Psoas muscle (tissue), 7 donors: ENCODE measurements at regions not wholly inside any gene's neighbourhood (a gene's known extent, or its start where the extent isn't known, plus 50 kb on each side); places are given as distances from the start of the nearest gene placed in this dataset.

ENCODE experiments used
- ATAC-seq, 4 donors: fragments of 200-7000 bp; cut with Tn5 transposase; one replicate each; pipeline ENCODE4 v1.9.1; 2020; ENCODE audit warnings: moderate library complexity in 3 of 4, mild to moderate bottlenecking in 2 of 4
- DNase-seq, 2 donors: peaks; one replicate each; pipeline ENCODE4 v3.0.0-alpha.2; 2020
- H3K27ac ChIP-seq: fragments of 200-600 bp; one replicate; pipeline ENCODE4 v1.8.0; 2022
- H3K27me3 ChIP-seq, 3 donors: fragments of 200-600 bp in 1 of 3; one replicate each; pipeline versions ENCODE4 v1.6.1 to v1.8.0; 2013 to 2022; ENCODE audit warnings: low read length in 2 of 3, mild to moderate bottlenecking in 2 of 3, moderate library complexity in 1 of 3; ENCODE audit not compliant: insufficient read depth in 3 of 3
- H3K36me3 ChIP-seq, 2 donors: fragments of 200-600 bp in 1 of 2; one replicate each; pipeline versions ENCODE4 v1.6.1 to v1.8.0; 2013 to 2022; ENCODE audit warnings: low read depth in 1 of 2, mild to moderate bottlenecking in 1 of 2, moderate library complexity in 1 of 2; ENCODE audit not compliant: insufficient read depth in 1 of 2
- H3K4me1 ChIP-seq: fragments of 200-600 bp; one replicate; pipeline ENCODE4 v1.8.0; 2022
- H3K4me3 ChIP-seq: fragments of 200-600 bp; one replicate; pipeline ENCODE4 v1.8.0; 2022; ENCODE audit warnings: mild to moderate bottlenecking
- H3K9me3 ChIP-seq: fragments of 200-600 bp; one replicate; pipeline ENCODE4 v1.8.0; 2022
- WGBS, 3 donors: extraction: QIAGEN DNeasy Blood & Tissue Kit; methylation state at CpG; one replicate each; pipeline versions ENCODE4 v1.1.6 to v1.1.7; 2013; 5-methylcytosine and 5-hydroxymethylcytosine counted together
- intact Hi-C, 2 donors: fragments of 100-400 bp; cut with DNase I; formaldehyde crosslinking; loops; one replicate each; pipeline versions ENCODE4 v1.11.0 to v1.14.2; 2022
- TF ChIP-seq, protein P1 (sequence below): fragments of 200-600 bp; IDR thresholded peaks from one replicate; pipeline ENCODE4 v1.8.0; 2022; ENCODE audit warnings: antibody characterized with exemption
- donor health status: healthy with polysubstance abuse.
- donor health status: DM: no; HTN: no; CAD: no; lungs with moderate emphysema.
- donor health status: Bipolar disorder and iron deficiency.
- donor health status: healthy.
- donor health status: DM: yes; HTN: yes; CAD: no.
- donor health status: DM: no; HTN: no; CAD: no.
- donor health status: DM: yes; HTN: yes; CAD: no.

- TF ChIP-seq, protein P1, sequence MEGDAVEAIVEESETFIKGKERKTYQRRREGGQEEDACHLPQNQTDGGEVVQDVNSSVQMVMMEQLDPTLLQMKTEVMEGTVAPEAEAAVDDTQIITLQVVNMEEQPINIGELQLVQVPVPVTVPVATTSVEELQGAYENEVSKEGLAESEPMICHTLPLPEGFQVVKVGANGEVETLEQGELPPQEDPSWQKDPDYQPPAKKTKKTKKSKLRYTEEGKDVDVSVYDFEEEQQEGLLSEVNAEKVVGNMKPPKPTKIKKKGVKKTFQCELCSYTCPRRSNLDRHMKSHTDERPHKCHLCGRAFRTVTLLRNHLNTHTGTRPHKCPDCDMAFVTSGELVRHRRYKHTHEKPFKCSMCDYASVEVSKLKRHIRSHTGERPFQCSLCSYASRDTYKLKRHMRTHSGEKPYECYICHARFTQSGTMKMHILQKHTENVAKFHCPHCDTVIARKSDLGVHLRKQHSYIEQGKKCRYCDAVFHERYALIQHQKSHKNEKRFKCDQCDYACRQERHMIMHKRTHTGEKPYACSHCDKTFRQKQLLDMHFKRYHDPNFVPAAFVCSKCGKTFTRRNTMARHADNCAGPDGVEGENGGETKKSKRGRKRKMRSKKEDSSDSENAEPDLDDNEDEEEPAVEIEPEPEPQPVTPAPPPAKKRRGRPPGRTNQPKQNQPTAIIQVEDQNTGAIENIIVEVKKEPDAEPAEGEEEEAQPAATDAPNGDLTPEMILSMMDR = no peak
- no peaks in the 10 kb centered on the region for H3K4me1 ChIP-seq
- H3K27me3 ChIP-seq = peaks cover 9 to 90% (median 25%) of the 10 kb centered on the region in 3 donors
- 3 to 4% (median 4%) methylated on average over 28 of the region's 28 CpGs for WGBS, 3 donors
- no peak overlapping the region for H3K27ac ChIP-seq
- intact Hi-C loops = no loop called here
- no peak for DNase-seq
- H3K9me3 ChIP-seq = no peaks in the 10 kb centered on the region
- H3K36me3 ChIP-seq = no peaks in the 10 kb centered on the region
- H3K4me3 ChIP-seq = no peak overlapping the region
- no peak for ATAC-seq
Measured at GRCh38 chr6:27672113-27672799, 199.4 kb upstream of the ZNF184 start.

GRCh38 chr6:27669624-27670301 is 196.9 kb upstream of the ZNF184 start:
- Histone ChIP-seq H3K27me3 (peaks cover 9 to 92% (median 26%) of the 10 kb centered on the region in 3 donors), H3K9me3 (no peaks in the 10 kb centered on the region), H3K4me3 (no peak overlapping the region), H3K4me1 (no peaks in the 10 kb centered on the region), H3K27ac (no peak overlapping the region), H3K36me3 (no peaks in the 10 kb centered on the region)
- ATAC-seq (no peak), DNase-seq (no peak)
- TF ChIP-seq, protein P1 = no peak
- intact Hi-C loops = no loop called here
- WGBS, 3 donors = 12 to 16% (median 12%) methylated on average over 18 of the region's 18 CpGs

DNA sequence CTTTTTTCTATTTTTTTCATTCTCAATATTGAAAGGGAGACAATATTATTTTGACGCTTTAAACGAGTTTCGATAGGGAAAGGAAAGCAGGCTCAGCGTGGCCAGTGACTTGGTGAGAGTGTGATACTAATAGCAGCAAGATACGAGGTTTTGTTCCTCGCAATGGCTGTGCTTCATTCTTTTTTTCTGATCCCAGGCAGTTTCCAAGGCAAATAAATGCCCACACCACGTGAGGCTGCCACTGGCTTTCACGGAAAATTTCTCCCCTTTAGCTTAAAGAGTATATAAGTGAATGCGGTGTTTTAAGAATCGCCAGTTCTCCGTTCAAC is 196.4 kb upstream of the ZNF184 start:
- WGBS, 3 donors = 6 to 10% (median 7%) methylated on average over 11 of the region's 11 CpGs
- Histone ChIP-seq H3K9me3 (no peaks in the 10 kb centered on the region), H3K27ac (no peak overlapping the region), H3K4me3 (no peak overlapping the region), H3K27me3 (peaks cover 9 to 87% (median 26%) of the 10 kb centered on the region in 3 donors), H3K4me1 (no peaks in the 10 kb centered on the region), H3K36me3 (no peaks in the 10 kb centered on the region)
- intact Hi-C loops = no loop called here
- ATAC-seq (no peak), DNase-seq (no peak)
- TF ChIP-seq, protein P1 = no peak

DNA sequence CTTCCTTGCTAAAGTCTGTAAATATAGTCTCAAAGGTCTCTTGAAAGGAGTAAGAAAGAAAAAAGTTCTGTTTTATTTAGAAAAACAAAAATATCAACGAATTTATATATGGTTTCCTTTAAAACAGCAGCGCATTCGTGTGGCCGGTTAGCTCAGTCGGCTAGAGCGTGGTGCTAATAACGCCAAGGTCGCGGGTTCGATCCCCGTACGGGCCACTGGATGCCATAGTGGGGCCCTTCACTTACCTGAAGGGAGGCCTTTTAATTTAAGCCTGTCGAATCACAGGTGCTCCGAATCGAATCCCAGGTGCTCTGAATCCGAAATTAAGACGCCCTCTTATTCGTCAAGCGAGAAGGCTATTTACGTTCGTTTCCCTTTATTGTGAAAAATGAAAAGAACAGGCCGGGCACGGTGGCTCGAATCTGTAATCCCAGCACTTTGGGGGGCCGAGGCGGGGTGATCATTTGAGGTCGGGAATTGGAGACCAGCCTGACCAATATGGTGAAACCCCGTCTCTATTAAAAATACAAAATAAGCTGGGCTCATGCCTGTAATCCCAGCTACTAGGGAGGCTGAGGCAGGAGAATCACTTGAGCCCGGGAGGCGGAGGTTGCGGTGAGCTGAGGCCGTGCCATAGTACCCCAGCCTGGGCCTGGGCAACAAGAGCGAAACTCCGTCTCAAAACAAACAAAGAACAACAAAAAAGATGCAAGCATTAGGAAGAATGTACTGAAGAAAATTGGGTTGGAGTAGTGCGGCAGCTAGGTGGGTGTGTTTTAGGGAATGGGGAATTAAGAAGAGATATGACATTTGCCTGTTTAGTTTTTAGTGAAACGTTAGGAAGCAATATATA is 195.8 kb upstream of the ZNF184 start:
- no peak for ATAC-seq
- H3K4me3 ChIP-seq = peak overlapping the region; percentile 22
- no peak for DNase-seq

More for the DNA sequence above, 195.8 kb upstream of the ZNF184 start:
- Histone ChIP-seq H3K27me3 (peaks cover 9 to 81% (median 26%) of the 10 kb centered on the region in 3 donors), H3K27ac (no peak overlapping the region), H3K4me1 (no peaks in the 10 kb centered on the region), H3K36me3 (no peaks in the 10 kb centered on the region), H3K9me3 (no peaks in the 10 kb centered on the region)
- 5 to 6% (median 6%) methylated on average over 36 of the region's 36 CpGs for WGBS, 3 donors
- TF ChIP-seq, protein P1 = no peak
- intact Hi-C loops = no loop called here
